Kidney (tissue), 13 donors: ENCODE measurements at regions not wholly inside any gene's neighbourhood (a gene's known extent, or its start where the extent isn't known, plus 50 kb on each side); places are given as distances from the start of the nearest gene placed in this dataset.

ENCODE experiments used
- DNase-seq, 5 donors: peaks; one replicate each; pipeline ENCODE4 v3.0.0-alpha.2; 2013 to 2020
- FAIRE-seq: peaks from 2 replicates; lab custom pipeline; 2012; peaks lifted over from hg19 to GRCh38; lab: Jason Lieb, UNC
- H3K27ac ChIP-seq, 2 donors: one replicate each; pipeline ENCODE4 v1.7.0; 2013; ENCODE audit warnings: low read depth in 2 of 2, low read length in 2 of 2, inconsistent platforms in 1 of 2
- H3K27me3 ChIP-seq: one replicate; pipeline ENCODE4 v1.7.1; 2013; ENCODE audit warnings: low read length, inconsistent platforms; ENCODE audit not compliant: control insufficient read depth, insufficient read depth
- H3K36me3 ChIP-seq, 3 donors: one replicate each; pipeline versions ENCODE4 v1.7.0 to v1.7.1; 2013; ENCODE audit warnings: low read length in 3 of 3, control low read depth in 1 of 3, inconsistent platforms in 1 of 3; ENCODE audit not compliant: insufficient read depth in 3 of 3, control insufficient read depth in 2 of 3
- H3K4me1 ChIP-seq, 3 donors: one replicate each; pipeline versions ENCODE4 v1.7.0 to v1.7.1; 2013; ENCODE audit warnings: low read length in 3 of 3, inconsistent platforms in 1 of 3, low read depth in 1 of 3; ENCODE audit not compliant: control insufficient read depth in 2 of 3, insufficient read depth in 2 of 3
- H3K4me3 ChIP-seq, 3 donors: one replicate each; pipeline versions ENCODE4 v1.7.0 to v1.8.1; 2013; ENCODE audit warnings: low read length in 3 of 3, control low read depth in 1 of 3, inconsistent platforms in 1 of 3
- H3K9ac ChIP-seq, 3 donors: one replicate each; pipeline versions ENCODE4 v1.7.0 to v1.7.1; 2013; ENCODE audit warnings: low read length in 3 of 3, control low read depth in 1 of 3, inconsistent platforms in 1 of 3
- H3K9me3 ChIP-seq, 3 donors: one replicate each; pipeline versions ENCODE4 v1.7.0 to v1.7.1; 2013; ENCODE audit warnings: low read length in 3 of 3, control low read depth in 1 of 3, inconsistent platforms in 1 of 3; ENCODE audit not compliant: control insufficient read depth in 2 of 3, insufficient read depth in 1 of 3
- CTCF ChIP-seq: IDR thresholded peaks from 3 replicates; pipeline ENCODE4 v1.5.1; 2012; ENCODE audit warnings: mild to moderate bottlenecking, moderate library complexity, borderline replicate concordance; ENCODE audit not compliant: insufficient read depth; ENCODE audit errors: extremely low read depth
- intact Hi-C: fragments of 100-400 bp; cut with DNase I; formaldehyde crosslinking; loops from one replicate; pipeline ENCODE4 v1.11.1; 2022
- donor health status: control.
- donor health status: control.
- donor health status: control.
- donor health status: control.
- donor health status: control.
- donor health status: DM: yes; HTN: yes; CAD: no.
- donor health status: Normal renal cell carcinoma (clear cell type).

DNA sequence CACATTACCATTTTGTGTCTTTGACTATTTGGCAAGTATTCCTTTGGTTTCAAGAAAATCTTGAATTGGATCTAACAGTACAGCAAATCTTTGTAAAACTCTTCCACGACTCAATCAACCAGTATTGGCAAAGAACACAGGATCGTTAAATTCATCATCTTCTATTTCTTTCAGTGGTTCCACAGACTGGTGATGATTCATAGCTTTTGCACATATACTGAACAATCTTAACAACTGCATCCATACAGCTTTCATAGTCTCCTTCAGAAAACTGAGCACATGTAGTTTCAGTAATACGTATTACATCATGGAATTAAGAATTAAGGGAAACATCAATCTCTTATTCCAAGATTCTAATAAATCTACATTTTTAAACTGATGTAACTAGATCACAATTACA is 91.6 kb upstream of the LIPC start:
- Histone ChIP-seq H3K9ac (no peak overlapping the region), H3K4me1 (no peaks in the 10 kb centered on the region), H3K27me3 (no peaks in the 10 kb centered on the region), H3K4me3 (no peak overlapping the region), H3K9me3 (no peaks in the 10 kb centered on the region), H3K27ac (no peak overlapping the region), H3K36me3 (no peaks in the 10 kb centered on the region)
- no peak for DNase-seq
- intact Hi-C loops: no loop called here
- no peak for TF ChIP-seq CTCF
- no peak for FAIRE-seq

GRCh38 chr15:58342508-58342907 is 89.3 kb upstream of the LIPC start:
- Histone ChIP-seq H3K27me3 (no peaks in the 10 kb centered on the region), H3K9me3 (no peaks in the 10 kb centered on the region), H3K4me1 (no peaks in the 10 kb centered on the region), H3K4me3 (no peak overlapping the region), H3K36me3 (no peaks in the 10 kb centered on the region), H3K27ac (no peak overlapping the region), H3K9ac (no peak overlapping the region)
- FAIRE-seq (no peak), DNase-seq (no peak)
- no peak for TF ChIP-seq CTCF
- intact Hi-C loops: no loop called here

- TF ChIP-seq CTCF: no peak
- no peaks in the 10 kb centered on the region for H3K27me3 ChIP-seq
- H3K9me3 ChIP-seq: no peaks in the 10 kb centered on the region
- no peak overlapping the region for H3K9ac ChIP-seq
- DNase-seq: no peak
- H3K27ac ChIP-seq: no peak overlapping the region
- H3K36me3 ChIP-seq: no peaks in the 10 kb centered on the region
- no peak for FAIRE-seq
- H3K4me1 ChIP-seq: no peaks in the 10 kb centered on the region
- intact Hi-C loops: no loop called here
- H3K4me3 ChIP-seq: no peak overlapping the region
Measured at GRCh38 chr15:58344213-58345070, 87.3 kb upstream of the LIPC start.
